PC-3 (cell line): ENCODE measurements at regions not wholly inside any gene's neighbourhood (a gene's known extent, or its start where the extent isn't known, plus 50 kb on each side); places are given as distances from the start of the nearest gene placed in this dataset.

ENCODE experiments used
- ATAC-seq: fragments of 200-7000 bp; cut with Tn5 transposase; 2 replicates; pipeline ENCODE4 v1.9.1; 2020; ENCODE audit warnings: mild to moderate bottlenecking, moderate library complexity
- BruUV-seq: library from RNA; stranded (reverse); fragments of 400-500 nt; replicated peaks from 2 replicates; lab custom pipeline; 2021; lab: Mats Ljungman, UMichigan
- CTCF ChIA-PET: fragments of 300-600 bp; sonication (Branson Sonifier 250); formaldehyde crosslinking; loops from one replicate; lab custom pipeline; 2022; ENCODE audit warnings: antibody characterized with exemption; lab: Charles Lee
- POLR2A ChIA-PET: fragments of 300-600 bp; sonication (Branson Sonifier 250); formaldehyde crosslinking; loops from one replicate; lab custom pipeline; 2022; ENCODE audit warnings: antibody characterized with exemption; ENCODE audit not compliant: unreplicated experiment; lab: Charles Lee
- DNase-seq: peaks from one replicate; pipeline ENCODE4 v3.0.0-alpha.2; 2015
- H2AFZ ChIP-seq: fragments of 300-600 bp; sonication (generic); 2 replicates; pipeline ENCODE4 v1.6.0; 2016; ENCODE audit warnings: antibody characterized with exemption, low read length
- H3F3A ChIP-seq: fragments of 300-600 bp; sonication (generic); one replicate; pipeline ENCODE4 v1.6.0; 2017; ENCODE audit warnings: antibody characterized with exemption, low read length, control low read depth, mild to moderate bottlenecking; ENCODE audit not compliant: unreplicated experiment
- H3K27ac ChIP-seq: fragments of 300-600 bp; sonication (generic); 2 replicates; pipeline ENCODE4 v1.5.1; 2016; ENCODE audit warnings: mild to moderate bottlenecking, low read length
- H3K27me3 ChIP-seq: fragments of 300-600 bp; sonication (generic); 2 replicates; pipeline ENCODE4 v1.6.1; 2016; ENCODE audit warnings: low read length, mixed read lengths
- H3K36me3 ChIP-seq: fragments of 300-600 bp; sonication (generic); 2 replicates; pipeline ENCODE4 v1.6.1; 2016; ENCODE audit warnings: low read depth, mixed run types, low read length, mixed read lengths
- H3K4me1 ChIP-seq: fragments of 300-600 bp; sonication (generic); 2 replicates; pipeline ENCODE4 v1.5.1; 2016; ENCODE audit warnings: low read length; ENCODE audit not compliant: insufficient read depth
- H3K4me2 ChIP-seq: fragments of 300-600 bp; sonication (generic); 2 replicates; pipeline ENCODE4 v1.6.0; 2016; ENCODE audit warnings: low read length
- H3K4me3 ChIP-seq: fragments of 300-600 bp; sonication (generic); 2 replicates; pipeline ENCODE4 v1.5.1; 2016; ENCODE audit warnings: mild to moderate bottlenecking, low read length, mixed read lengths
- H3K79me2 ChIP-seq: fragments of 300-600 bp; sonication (generic); 2 replicates; pipeline ENCODE4 v1.6.1; 2017; ENCODE audit warnings: low read length, mixed read lengths
- H3K9ac ChIP-seq: fragments of 300-600 bp; sonication (generic); 2 replicates; pipeline ENCODE4 v1.6.0; 2016; ENCODE audit warnings: mild to moderate bottlenecking, low read length
- H3K9me2 ChIP-seq: fragments of 300-600 bp; sonication (generic); replicated peaks from 2 replicates; pipeline ENCODE4 v1.6.1; 2016; ENCODE audit warnings: mixed run types, low read length, mixed read lengths
- H3K9me3 ChIP-seq: fragments of 300-600 bp; sonication (generic); 2 replicates; pipeline ENCODE4 v1.6.1; 2016; ENCODE audit warnings: low read length, mixed read lengths
- H4K20me1 ChIP-seq: fragments of 300-600 bp; sonication (generic); 2 replicates; pipeline ENCODE4 v1.6.1; 2016; ENCODE audit warnings: low read length, mixed read lengths
- EZH2 ChIP-seq: fragments of 300-600 bp; sonication (generic); IDR thresholded peaks from one replicate; pipeline ENCODE4 v1.6.1; 2017; ENCODE audit warnings: antibody characterized with exemption, mild to moderate bottlenecking, low read length; ENCODE audit not compliant: unreplicated experiment
- EZH2phosphoT487 ChIP-seq: fragments of 300-600 bp; sonication (generic); IDR thresholded peaks from 2 replicates; pipeline ENCODE4 v1.6.1; 2018; ENCODE audit warnings: mild to moderate bottlenecking, antibody characterized with exemption, low read length, borderline replicate concordance
- intact Hi-C: fragments of 100-400 bp; cut with micrococcal nuclease; formaldehyde crosslinking; loops from 2 replicates; pipeline ENCODE4 v1.9.0; 2023
- TF ChIP-seq, protein P1 (sequence below): fragments of 300-600 bp; sonication (generic); conservative IDR thresholded peaks from 2 replicates; pipeline ENCODE4 v1.5.1; 2017; ENCODE audit warnings: antibody characterized with exemption, low read depth, mild to moderate bottlenecking, low read length

DNA sequence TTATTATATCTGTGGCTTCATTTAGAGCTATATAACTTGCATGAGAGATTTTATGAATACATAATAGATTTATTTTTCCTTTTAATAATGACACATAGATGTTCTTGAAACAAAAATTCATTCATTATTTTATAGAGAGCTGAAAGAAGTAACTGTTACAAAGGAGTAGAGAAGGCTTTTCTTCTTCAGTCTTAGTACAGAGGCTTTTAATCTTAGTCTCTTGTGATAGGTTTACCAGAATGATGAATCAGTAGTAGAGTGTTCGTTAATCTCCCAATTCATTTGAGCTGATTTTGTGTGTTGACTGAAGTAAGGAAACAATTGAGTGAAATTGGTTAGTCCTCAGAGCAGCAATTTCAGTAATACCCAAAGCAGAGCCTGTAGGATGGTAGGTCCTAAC lies 1284.1 kb upstream of the ACO1 start:
- H3K4me3 ChIP-seq, result no peak overlapping the region
- H3K4me1 ChIP-seq, result no peaks in the 10 kb centered on the region
- POLR2A ChIA-PET, result no interaction called here
- no peak overlapping the region for H3K4me2 ChIP-seq
- H3K9ac ChIP-seq, result no peak overlapping the region
- no peak overlapping the region for H2AFZ ChIP-seq
- ATAC-seq, result no peak
- no peaks in the 10 kb centered on the region for H4K20me1 ChIP-seq
- no peak overlapping the region for H3K27ac ChIP-seq
- no peaks in the 10 kb centered on the region for H3K9me2 ChIP-seq
- TF ChIP-seq, protein P1, sequence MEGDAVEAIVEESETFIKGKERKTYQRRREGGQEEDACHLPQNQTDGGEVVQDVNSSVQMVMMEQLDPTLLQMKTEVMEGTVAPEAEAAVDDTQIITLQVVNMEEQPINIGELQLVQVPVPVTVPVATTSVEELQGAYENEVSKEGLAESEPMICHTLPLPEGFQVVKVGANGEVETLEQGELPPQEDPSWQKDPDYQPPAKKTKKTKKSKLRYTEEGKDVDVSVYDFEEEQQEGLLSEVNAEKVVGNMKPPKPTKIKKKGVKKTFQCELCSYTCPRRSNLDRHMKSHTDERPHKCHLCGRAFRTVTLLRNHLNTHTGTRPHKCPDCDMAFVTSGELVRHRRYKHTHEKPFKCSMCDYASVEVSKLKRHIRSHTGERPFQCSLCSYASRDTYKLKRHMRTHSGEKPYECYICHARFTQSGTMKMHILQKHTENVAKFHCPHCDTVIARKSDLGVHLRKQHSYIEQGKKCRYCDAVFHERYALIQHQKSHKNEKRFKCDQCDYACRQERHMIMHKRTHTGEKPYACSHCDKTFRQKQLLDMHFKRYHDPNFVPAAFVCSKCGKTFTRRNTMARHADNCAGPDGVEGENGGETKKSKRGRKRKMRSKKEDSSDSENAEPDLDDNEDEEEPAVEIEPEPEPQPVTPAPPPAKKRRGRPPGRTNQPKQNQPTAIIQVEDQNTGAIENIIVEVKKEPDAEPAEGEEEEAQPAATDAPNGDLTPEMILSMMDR, result no peak
- no peak for TF ChIP-seq EZH2
- TF ChIP-seq EZH2phosphoT487, result no peak
- CTCF ChIA-PET, result no interaction called here
- no peaks in the 10 kb centered on the region for H3K36me3 ChIP-seq
- intact Hi-C loops, result no loop called here
- peaks cover 6% of the 10 kb centered on the region; the same call in 1 of the 2 replicates for H3K27me3 ChIP-seq
- BruUV-seq, result no TSS peak
- H3F3A ChIP-seq, result no peaks in the 10 kb centered on the region
- DNase-seq, result no peak
- no peaks in the 10 kb centered on the region for H3K9me3 ChIP-seq
- H3K79me2 ChIP-seq, result no peaks in the 10 kb centered on the region

DNA sequence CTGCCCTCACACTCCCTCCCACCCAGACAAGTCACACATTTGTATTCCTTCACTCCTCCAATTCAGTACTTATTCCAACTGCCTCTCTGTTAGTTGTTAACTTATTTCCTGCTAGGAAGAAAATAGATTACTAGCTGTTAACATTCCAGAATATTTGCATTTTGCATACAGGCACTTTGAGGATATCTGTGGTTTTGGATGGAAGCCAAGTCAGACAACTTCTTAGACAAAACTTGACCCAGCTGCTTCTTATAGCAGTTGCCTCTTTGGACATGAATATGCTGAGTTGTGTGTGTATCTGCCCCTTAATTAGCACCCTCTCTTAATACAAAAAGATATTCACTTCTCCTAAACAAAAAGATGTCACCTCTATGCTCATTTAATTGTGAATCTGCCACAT lies 1280.6 kb upstream of the ACO1 start:
- DNase-seq (no peak), ATAC-seq (no peak)
- Histone ChIP-seq H3K9me2 (no peaks in the 10 kb centered on the region), H3K36me3 (no peaks in the 10 kb centered on the region), H3K4me3 (no peak overlapping the region), H3K9me3 (no peaks in the 10 kb centered on the region), H3K4me2 (no peak overlapping the region), H3K27ac (no peak overlapping the region), H2AFZ (no peak overlapping the region), H4K20me1 (no peaks in the 10 kb centered on the region), H3K4me1 (no peaks in the 10 kb centered on the region), H3K9ac (no peak overlapping the region), H3F3A (no peaks in the 10 kb centered on the region), H3K79me2 (no peaks in the 10 kb centered on the region), H3K27me3 (peaks cover 6% of the 10 kb centered on the region; the same call in 1 of the 2 replicates)
- ChIA-PET POLR2A (no interaction called here), CTCF (no interaction called here)
- intact Hi-C loops, result no loop called here
- no TSS peak for BruUV-seq
- TF ChIP-seq, protein P1, result no peak
- no peak for TF ChIP-seq EZH2
- TF ChIP-seq EZH2phosphoT487, result no peak

- no TSS peak for BruUV-seq
- no peaks in the 10 kb centered on the region for H3K79me2 ChIP-seq
- no peak overlapping the region for H3K9ac ChIP-seq
- H3K4me1 ChIP-seq, result no peaks in the 10 kb centered on the region
- H3K36me3 ChIP-seq, result no peaks in the 10 kb centered on the region
- ChIA-PET POLR2A (no interaction called here), CTCF (no interaction called here)
- ATAC-seq, result no peak
- H4K20me1 ChIP-seq, result no peaks in the 10 kb centered on the region
- no peaks in the 10 kb centered on the region for H3F3A ChIP-seq
- no peak overlapping the region for H3K4me3 ChIP-seq
- no peak for DNase-seq
- no peak overlapping the region for H2AFZ ChIP-seq
- peaks cover 6% of the 10 kb centered on the region; the same call in 1 of the 2 replicates for H3K27me3 ChIP-seq
- H3K9me2 ChIP-seq, result no peaks in the 10 kb centered on the region
- H3K9me3 ChIP-seq, result no peaks in the 10 kb centered on the region
- intact Hi-C loops, result no loop called here
- H3K27ac ChIP-seq, result no peak overlapping the region
- H3K4me2 ChIP-seq, result no peak overlapping the region
- TF ChIP-seq EZH2, result no peak
- TF ChIP-seq, protein P1, result no peak
- no peak for TF ChIP-seq EZH2phosphoT487
Observed at GRCh38 chr9:31104249-31104648, 1280.2 kb upstream of the ACO1 start.
